OCI-LY1 (cell line): ENCODE measurements at regions not wholly inside any gene's neighbourhood (a gene's known extent, or its start where the extent isn't known, plus 50 kb on each side); places are given as distances from the start of the nearest gene placed in this dataset.

Source experiments
- H2AFZ ChIP-seq: fragments of 200-600 bp; sonication (generic), shearing (Covaris generic); 2 replicates; pipeline ENCODE4 v1.6.0; 2014; ENCODE audit warnings: antibody characterized with exemption, mild to moderate bottlenecking, low read length
- H3F3A ChIP-seq: fragments of 200-600 bp; sonication (generic), shearing (Covaris generic); 2 replicates; pipeline ENCODE4 v1.6.0; 2014; ENCODE audit warnings: mild to moderate bottlenecking, antibody characterized with exemption, low read length, moderate library complexity; ENCODE audit not compliant: insufficient read depth
- H3K27ac ChIP-seq: fragments of 200-600 bp; sonication (generic); 2 replicates; pipeline ENCODE4 v1.5.1; 2014; ENCODE audit warnings: low read length, mixed run types, mild to moderate bottlenecking, low read depth; ENCODE audit not compliant: poor library complexity, severe bottlenecking
- H3K27me3 ChIP-seq: fragments of 200-600 bp; sonication (generic); 2 replicates; pipeline ENCODE4 v1.6.0; 2014; ENCODE audit warnings: antibody characterized with exemption, mild to moderate bottlenecking, low read length, moderate library complexity; ENCODE audit not compliant: insufficient read depth
- H3K36me3 ChIP-seq: fragments of 200-600 bp; sonication (generic); 2 replicates; pipeline ENCODE4 v1.6.1; 2014; ENCODE audit warnings: mild to moderate bottlenecking, antibody characterized with exemption, low read length, moderate library complexity, mixed read lengths; ENCODE audit not compliant: insufficient read depth
- H3K4me1 ChIP-seq: fragments of 200-600 bp; sonication (generic); 2 replicates; pipeline ENCODE4 v1.5.1; 2014; ENCODE audit warnings: mild to moderate bottlenecking, low read length, moderate library complexity; ENCODE audit not compliant: insufficient read depth, severe bottlenecking
- H3K4me2 ChIP-seq: fragments of 200-600 bp; sonication (generic), shearing (Covaris generic); 2 replicates; pipeline ENCODE4 v1.6.1; 2014; ENCODE audit warnings: low read length
- H3K4me3 ChIP-seq: fragments of 200-600 bp; sonication (generic); 2 replicates; pipeline ENCODE4 v1.5.1; 2014; ENCODE audit warnings: low read length, low read depth, mild to moderate bottlenecking, mixed read lengths; ENCODE audit not compliant: poor library complexity, severe bottlenecking
- H3K79me2 ChIP-seq: fragments of 200-600 bp; shearing (Covaris generic); 2 replicates; pipeline ENCODE4 v1.6.1; 2016; ENCODE audit warnings: mixed run types, low read length, mixed read lengths; ENCODE audit not compliant: insufficient read depth
- H3K9ac ChIP-seq: fragments of 200-600 bp; sonication (generic), shearing (Covaris generic); 2 replicates; pipeline ENCODE4 v1.6.1; 2014; ENCODE audit warnings: mild to moderate bottlenecking, low read length, mixed read lengths
- H3K9me2 ChIP-seq: fragments of 200-600 bp; sonication (generic), shearing (Covaris generic); 2 replicates; pipeline ENCODE4 v1.6.1; 2014; ENCODE audit warnings: low read depth, mild to moderate bottlenecking, low read length, mixed read lengths
- H3K9me3 ChIP-seq: fragments of 200-600 bp; shearing (Covaris generic); 2 replicates; pipeline ENCODE4 v1.6.1; 2014; ENCODE audit warnings: low read length, mixed read lengths
- H4K20me1 ChIP-seq: fragments of 200-600 bp; sonication (generic), shearing (Covaris generic); 2 replicates; pipeline ENCODE4 v1.6.0; 2016; ENCODE audit warnings: mild to moderate bottlenecking, low read length; ENCODE audit not compliant: insufficient read depth
- EZH2 ChIP-seq: fragments of 200-600 bp; sonication (generic), shearing (Covaris generic); IDR thresholded peaks from 2 replicates; pipeline ENCODE4 v1.8.0; 2017; ENCODE audit warnings: borderline replicate concordance, mixed run types, mild to moderate bottlenecking, antibody characterized with exemption, low read length, moderate library complexity, mixed read lengths
- TF ChIP-seq, protein P1 (sequence below): fragments of 200-600 bp; sonication (generic), shearing (Covaris generic); IDR thresholded peaks from 2 replicates; pipeline ENCODE4 v1.5.1; 2017; ENCODE audit warnings: mild to moderate bottlenecking, antibody characterized with exemption, low read length, moderate library complexity, mixed read lengths

DNA sequence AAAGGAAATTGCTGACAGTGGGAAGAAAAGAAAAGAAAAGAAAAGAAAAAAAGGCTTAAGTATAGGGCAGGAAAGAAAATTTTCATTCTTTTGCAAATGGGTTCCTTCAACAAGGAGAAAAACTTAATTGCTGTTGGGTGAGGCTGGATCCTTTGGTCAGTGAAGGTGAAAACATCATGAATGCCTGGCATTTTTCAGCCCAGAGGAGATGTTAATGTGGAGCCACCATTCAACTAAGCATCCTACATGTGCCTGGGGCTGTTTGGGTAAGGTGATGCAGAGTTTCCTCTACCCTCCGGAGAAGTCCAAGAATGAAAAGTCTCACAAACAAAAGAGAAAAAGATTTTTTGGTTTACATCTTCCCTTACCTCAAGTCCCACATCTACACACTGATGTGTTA is 1032.2 kb upstream of the TSPY4 start:
- Histone ChIP-seq H3K36me3 (no peaks in the 10 kb centered on the region), H3K4me2 (no peak overlapping the region), H3K9ac (no peak overlapping the region), H3K79me2 (no peaks in the 10 kb centered on the region), H3K27ac (no peak overlapping the region), H3K9me3 (no peaks in the 10 kb centered on the region), H4K20me1 (no peaks in the 10 kb centered on the region), H3K4me3 (no peak overlapping the region), H3K9me2 (no peaks in the 10 kb centered on the region), H2AFZ (no peak overlapping the region), H3K27me3 (no peaks in the 10 kb centered on the region), H3F3A (no peaks in the 10 kb centered on the region), H3K4me1 (no peaks in the 10 kb centered on the region)
- no peak for TF ChIP-seq EZH2
- TF ChIP-seq, protein P1, sequence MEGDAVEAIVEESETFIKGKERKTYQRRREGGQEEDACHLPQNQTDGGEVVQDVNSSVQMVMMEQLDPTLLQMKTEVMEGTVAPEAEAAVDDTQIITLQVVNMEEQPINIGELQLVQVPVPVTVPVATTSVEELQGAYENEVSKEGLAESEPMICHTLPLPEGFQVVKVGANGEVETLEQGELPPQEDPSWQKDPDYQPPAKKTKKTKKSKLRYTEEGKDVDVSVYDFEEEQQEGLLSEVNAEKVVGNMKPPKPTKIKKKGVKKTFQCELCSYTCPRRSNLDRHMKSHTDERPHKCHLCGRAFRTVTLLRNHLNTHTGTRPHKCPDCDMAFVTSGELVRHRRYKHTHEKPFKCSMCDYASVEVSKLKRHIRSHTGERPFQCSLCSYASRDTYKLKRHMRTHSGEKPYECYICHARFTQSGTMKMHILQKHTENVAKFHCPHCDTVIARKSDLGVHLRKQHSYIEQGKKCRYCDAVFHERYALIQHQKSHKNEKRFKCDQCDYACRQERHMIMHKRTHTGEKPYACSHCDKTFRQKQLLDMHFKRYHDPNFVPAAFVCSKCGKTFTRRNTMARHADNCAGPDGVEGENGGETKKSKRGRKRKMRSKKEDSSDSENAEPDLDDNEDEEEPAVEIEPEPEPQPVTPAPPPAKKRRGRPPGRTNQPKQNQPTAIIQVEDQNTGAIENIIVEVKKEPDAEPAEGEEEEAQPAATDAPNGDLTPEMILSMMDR: no peak

DNA sequence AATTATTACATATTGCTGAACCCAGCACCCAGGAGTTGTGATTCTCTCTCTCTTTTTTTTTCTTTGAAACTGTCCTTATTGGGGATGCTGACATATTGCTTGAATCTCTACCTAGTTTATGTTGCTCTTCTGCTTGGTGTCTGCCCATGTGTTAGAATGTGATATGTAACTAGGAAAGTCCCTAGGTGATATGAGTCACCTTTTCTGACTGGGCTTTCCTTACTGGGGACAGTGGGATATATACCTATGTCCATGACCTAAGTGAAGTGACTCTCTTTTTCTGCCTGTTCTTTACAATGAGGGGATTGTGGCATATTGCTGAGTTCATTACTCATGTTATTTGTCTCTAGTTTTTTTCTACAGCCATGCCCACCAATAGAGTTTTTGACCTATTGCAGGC is 1013.2 kb upstream of the TSPY4 start:
- Histone ChIP-seq H3K4me2 (no peak overlapping the region), H3K9me2 (no peaks in the 10 kb centered on the region), H3K9ac (no peak overlapping the region), H3K27me3 (no peaks in the 10 kb centered on the region), H3K4me1 (no peaks in the 10 kb centered on the region), H3K9me3 (no peaks in the 10 kb centered on the region), H3F3A (no peaks in the 10 kb centered on the region), H3K79me2 (no peaks in the 10 kb centered on the region), H3K4me3 (no peak overlapping the region), H2AFZ (no peak overlapping the region), H3K27ac (no peak overlapping the region), H4K20me1 (no peaks in the 10 kb centered on the region), H3K36me3 (no peaks in the 10 kb centered on the region)
- no peak for TF ChIP-seq EZH2
- TF ChIP-seq, protein P1: no peak

- H3K9ac ChIP-seq: no peak overlapping the region
- H3K36me3 ChIP-seq: no peaks in the 10 kb centered on the region
- H3K4me3 ChIP-seq: no peak overlapping the region
- TF ChIP-seq, protein P1: no peak
- no peak for TF ChIP-seq EZH2
- no peak overlapping the region for H3K27ac ChIP-seq
- no peaks in the 10 kb centered on the region for H3K79me2 ChIP-seq
- H3K4me2 ChIP-seq: no peak overlapping the region
- no peaks in the 10 kb centered on the region for H3F3A ChIP-seq
- no peaks in the 10 kb centered on the region for H3K4me1 ChIP-seq
- no peaks in the 10 kb centered on the region for H3K9me2 ChIP-seq
- no peaks in the 10 kb centered on the region for H3K27me3 ChIP-seq
- no peak overlapping the region for H2AFZ ChIP-seq
- no peaks in the 10 kb centered on the region for H3K9me3 ChIP-seq
- no peaks in the 10 kb centered on the region for H4K20me1 ChIP-seq
Observed at GRCh38 chrY:8326944-8327343, 1010.3 kb upstream of the TSPY4 start.
